HEK293 (cell line): ENCODE measurements at regions not wholly inside any gene's neighbourhood (a gene's known extent, or its start where the extent isn't known, plus 50 kb on each side); places are given as distances from the start of the nearest gene placed in this dataset.

ENCODE experiments used
- BCL11A ChIP-seq: fragments of 450-650 bp; formaldehyde crosslinking; IDR thresholded peaks from 2 replicates; pipeline ENCODE4 v1.5.1; 2016; ENCODE audit warnings: low read depth, missing biosample characterization, missing genetic modification characterization
- WT1 ChIP-seq: fragments of 450-650 bp; formaldehyde crosslinking; IDR thresholded peaks from 2 replicates; pipeline ENCODE4 v1.5.1; 2016; ENCODE audit warnings: missing biosample characterization, missing genetic modification characterization
- YY2 ChIP-seq: fragments of 450-650 bp; formaldehyde crosslinking; IDR thresholded peaks from 2 replicates; pipeline ENCODE4 v1.5.1; 2016; ENCODE audit warnings: missing biosample characterization, missing genetic modification characterization
- ZNF274 ChIP-seq, 2 experiments: fragments of 200-500 bp in 1 of 2; fragments of 450-650 bp in 1 of 2; sonication (Bioruptor generic) in 1 of 2; formaldehyde crosslinking in 1 of 2; IDR thresholded peaks; 2 replicates each; pipeline versions ENCODE4 v1.5.1 to v1.6.1; 2014 to 2016; ENCODE audit warnings: borderline replicate concordance in 1 of 2, inconsistent platforms in 1 of 2, low read length in 1 of 2, missing biosample characterization in 1 of 2, missing genetic modification characterization in 1 of 2
- ZNF48 ChIP-seq: fragments of 450-650 bp; formaldehyde crosslinking; IDR thresholded peaks from 2 replicates; pipeline ENCODE4 v1.5.1; 2016; ENCODE audit warnings: missing biosample characterization, missing genetic modification characterization
- TF ChIP-seq, protein P1 (sequence below): fragments of 450-650 bp; formaldehyde crosslinking; IDR thresholded peaks from 2 replicates; pipeline ENCODE4 v1.5.1; 2016; ENCODE audit warnings: missing biosample characterization, missing genetic modification characterization
- TF ChIP-seq, protein P2 (sequence below): fragments of 450-650 bp; IDR thresholded peaks from 2 replicates; pipeline ENCODE4 v1.5.1; 2018; ENCODE audit warnings: missing biosample characterization, mild to moderate bottlenecking, missing genetic modification characterization
- TF ChIP-seq, protein P3 (sequence below): fragments of 450-650 bp; formaldehyde crosslinking; IDR thresholded peaks from 2 replicates; pipeline ENCODE4 v1.5.1; 2016; ENCODE audit warnings: missing biosample characterization, missing genetic modification characterization, low read depth

DNA sequence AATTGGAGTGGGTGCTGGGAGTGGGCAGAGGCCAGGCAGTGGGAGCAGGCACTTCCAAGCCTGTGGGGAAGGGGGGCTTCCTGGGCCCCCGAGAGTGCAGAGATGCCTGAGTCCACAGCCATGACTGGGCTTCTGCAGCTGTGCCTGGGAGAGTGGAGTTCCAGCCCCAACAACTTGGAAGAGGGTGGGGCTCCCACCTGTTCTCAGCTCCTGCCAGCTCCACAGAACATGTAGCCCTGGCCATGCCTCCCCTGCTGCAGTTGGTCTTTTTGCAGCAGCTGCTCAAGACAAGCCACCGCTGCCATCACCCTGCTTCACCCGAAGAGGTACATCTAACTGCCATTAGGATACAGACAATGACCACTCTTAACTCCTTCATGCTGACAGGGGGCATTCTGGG, 1092.3 kb downstream of the KHDRBS2 start:
- TF ChIP-seq, protein P1, sequence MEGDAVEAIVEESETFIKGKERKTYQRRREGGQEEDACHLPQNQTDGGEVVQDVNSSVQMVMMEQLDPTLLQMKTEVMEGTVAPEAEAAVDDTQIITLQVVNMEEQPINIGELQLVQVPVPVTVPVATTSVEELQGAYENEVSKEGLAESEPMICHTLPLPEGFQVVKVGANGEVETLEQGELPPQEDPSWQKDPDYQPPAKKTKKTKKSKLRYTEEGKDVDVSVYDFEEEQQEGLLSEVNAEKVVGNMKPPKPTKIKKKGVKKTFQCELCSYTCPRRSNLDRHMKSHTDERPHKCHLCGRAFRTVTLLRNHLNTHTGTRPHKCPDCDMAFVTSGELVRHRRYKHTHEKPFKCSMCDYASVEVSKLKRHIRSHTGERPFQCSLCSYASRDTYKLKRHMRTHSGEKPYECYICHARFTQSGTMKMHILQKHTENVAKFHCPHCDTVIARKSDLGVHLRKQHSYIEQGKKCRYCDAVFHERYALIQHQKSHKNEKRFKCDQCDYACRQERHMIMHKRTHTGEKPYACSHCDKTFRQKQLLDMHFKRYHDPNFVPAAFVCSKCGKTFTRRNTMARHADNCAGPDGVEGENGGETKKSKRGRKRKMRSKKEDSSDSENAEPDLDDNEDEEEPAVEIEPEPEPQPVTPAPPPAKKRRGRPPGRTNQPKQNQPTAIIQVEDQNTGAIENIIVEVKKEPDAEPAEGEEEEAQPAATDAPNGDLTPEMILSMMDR (tag by site-specific recombination): no peak
- TF ChIP-seq, protein P2, sequence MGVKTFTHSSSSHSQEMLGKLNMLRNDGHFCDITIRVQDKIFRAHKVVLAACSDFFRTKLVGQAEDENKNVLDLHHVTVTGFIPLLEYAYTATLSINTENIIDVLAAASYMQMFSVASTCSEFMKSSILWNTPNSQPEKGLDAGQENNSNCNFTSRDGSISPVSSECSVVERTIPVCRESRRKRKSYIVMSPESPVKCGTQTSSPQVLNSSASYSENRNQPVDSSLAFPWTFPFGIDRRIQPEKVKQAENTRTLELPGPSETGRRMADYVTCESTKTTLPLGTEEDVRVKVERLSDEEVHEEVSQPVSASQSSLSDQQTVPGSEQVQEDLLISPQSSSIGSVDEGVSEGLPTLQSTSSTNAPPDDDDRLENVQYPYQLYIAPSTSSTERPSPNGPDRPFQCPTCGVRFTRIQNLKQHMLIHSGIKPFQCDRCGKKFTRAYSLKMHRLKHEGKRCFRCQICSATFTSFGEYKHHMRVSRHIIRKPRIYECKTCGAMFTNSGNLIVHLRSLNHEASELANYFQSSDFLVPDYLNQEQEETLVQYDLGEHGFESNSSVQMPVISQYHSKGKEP: no peak
- TF ChIP-seq, protein P3, sequence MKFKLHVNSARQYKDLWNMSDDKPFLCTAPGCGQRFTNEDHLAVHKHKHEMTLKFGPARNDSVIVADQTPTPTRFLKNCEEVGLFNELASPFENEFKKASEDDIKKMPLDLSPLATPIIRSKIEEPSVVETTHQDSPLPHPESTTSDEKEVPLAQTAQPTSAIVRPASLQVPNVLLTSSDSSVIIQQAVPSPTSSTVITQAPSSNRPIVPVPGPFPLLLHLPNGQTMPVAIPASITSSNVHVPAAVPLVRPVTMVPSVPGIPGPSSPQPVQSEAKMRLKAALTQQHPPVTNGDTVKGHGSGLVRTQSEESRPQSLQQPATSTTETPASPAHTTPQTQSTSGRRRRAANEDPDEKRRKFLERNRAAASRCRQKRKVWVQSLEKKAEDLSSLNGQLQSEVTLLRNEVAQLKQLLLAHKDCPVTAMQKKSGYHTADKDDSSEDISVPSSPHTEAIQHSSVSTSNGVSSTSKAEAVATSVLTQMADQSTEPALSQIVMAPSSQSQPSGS: no peak
- TF ChIP-seq ZNF48: no peak
- TF ChIP-seq YY2: no peak
- no peak for TF ChIP-seq BCL11A (tag by site-specific recombination)
- no peak for TF ChIP-seq ZNF274 (IDR thresholded peaks at IDR 0.05; ENCODE audit: low read length)
- TF ChIP-seq ZNF274 (tag by site-specific recombination; IDR thresholded peaks at IDR 0.05; ENCODE audit: borderline replicate concordance): no peak
- no peak for TF ChIP-seq WT1 (tag by site-specific recombination)
